ENCODE measurements at regions not wholly inside any gene's neighbourhood (a gene's known extent, or its start where the extent isn't known, plus 50 kb on each side); places are given as distances from the start of the nearest gene placed in this dataset.
"Not testable (repeated sequence)": the region's sequence is repeated elsewhere in the genome, so short reads cannot be mapped to it uniquely, and the experiment has no call there.

DNA sequence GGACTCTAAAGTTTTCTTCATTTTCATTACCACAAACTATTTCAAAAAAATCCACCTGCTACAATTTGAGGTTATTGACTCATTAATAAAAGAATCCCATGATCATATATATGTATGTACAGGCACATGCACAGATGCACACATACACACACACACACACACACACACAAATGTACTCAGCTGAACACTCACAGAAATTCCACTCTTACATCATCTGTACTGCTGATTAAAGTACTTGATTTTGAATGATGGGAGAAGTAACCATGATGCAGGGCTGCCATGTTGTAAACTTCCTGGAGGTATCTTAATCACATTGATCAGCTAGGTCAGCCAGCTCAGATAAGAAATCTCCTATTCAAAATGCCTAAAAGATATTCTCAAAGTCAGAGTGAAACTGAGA, 1313.2 kb upstream of the NRXN1 start:
- H3K4me3 ChIP-seq (ENCODE audit: low read depth, low read length): no peak overlapping the region
- H3K9me3 ChIP-seq (ENCODE audit: control insufficient read depth, insufficient read depth, low read length): no peaks in the 10 kb centered on the region
- H3K4me1 ChIP-seq (ENCODE audit: control insufficient read depth, insufficient read depth, low read length): peaks cover 18% of the 10 kb centered on the region
- H3K27me3 ChIP-seq (ENCODE audit: control insufficient read depth, insufficient read depth, low read length): no peaks in the 10 kb centered on the region
- no peak overlapping the region for H3K9ac ChIP-seq (ENCODE audit: low read depth, low read length)
- H3K36me3 ChIP-seq (ENCODE audit: control insufficient read depth, insufficient read depth, low read length): no peaks in the 10 kb centered on the region

DNA sequence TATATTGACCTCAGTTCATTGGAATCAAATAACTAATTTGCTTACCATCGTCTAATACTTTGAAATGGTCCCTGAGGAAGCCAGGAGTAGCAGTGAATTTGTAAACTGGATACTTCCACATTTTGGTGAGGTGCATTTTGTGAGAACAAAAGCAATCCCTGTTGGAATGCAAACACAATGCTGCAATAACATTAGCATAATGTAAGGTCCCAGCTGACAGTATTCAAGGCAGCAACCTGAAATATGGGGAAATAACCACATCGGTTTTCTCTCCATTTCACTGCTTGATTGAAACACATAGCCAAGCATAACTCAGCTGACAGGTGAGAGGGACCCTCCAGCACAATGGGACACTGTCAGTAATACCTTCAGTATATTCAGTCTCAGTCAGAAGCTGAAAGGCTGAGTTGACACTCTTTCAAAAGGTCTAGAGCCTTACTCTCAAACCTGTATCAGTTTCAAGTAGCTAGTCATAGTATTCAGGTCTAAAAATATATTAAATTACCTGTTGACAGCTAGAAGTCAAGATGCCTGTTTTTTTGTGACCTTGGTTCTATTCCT, 1311.9 kb upstream of the NRXN1 start:
- Histone ChIP-seq H3K9ac (ENCODE audit: low read depth, low read length) (no peak overlapping the region), H3K9me3 (ENCODE audit: control insufficient read depth, insufficient read depth, low read length) (no peaks in the 10 kb centered on the region), H3K4me3 (ENCODE audit: low read depth, low read length) (no peak overlapping the region), H3K36me3 (ENCODE audit: control insufficient read depth, insufficient read depth, low read length) (no peaks in the 10 kb centered on the region), H3K4me1 (ENCODE audit: control insufficient read depth, insufficient read depth, low read length) (peaks cover 25% of the 10 kb centered on the region), H3K27me3 (ENCODE audit: control insufficient read depth, insufficient read depth, low read length) (no peaks in the 10 kb centered on the region)

DNA sequence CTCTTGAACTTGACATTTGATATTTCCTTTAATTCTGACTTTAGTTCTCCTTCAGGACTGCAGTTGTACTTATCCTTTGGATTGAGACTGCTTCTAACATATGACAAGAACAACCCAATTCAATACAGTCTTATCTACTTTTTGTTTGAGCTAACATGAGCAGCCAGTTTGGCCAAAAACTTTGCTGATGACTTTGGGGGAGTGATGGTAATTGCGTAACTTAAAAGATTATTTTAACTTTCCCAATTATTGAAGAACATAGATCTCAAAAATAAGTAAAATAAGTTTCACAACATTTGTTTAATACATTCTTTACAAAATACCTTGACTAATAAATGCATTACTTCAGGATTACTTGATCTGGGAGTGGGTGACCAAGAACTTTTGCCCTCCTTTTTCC, 1311.1 kb upstream of the NRXN1 start:
- Histone ChIP-seq H3K36me3 (ENCODE audit: control insufficient read depth, insufficient read depth, low read length) (no peaks in the 10 kb centered on the region), H3K9ac (ENCODE audit: low read depth, low read length) (no peak overlapping the region), H3K4me3 (ENCODE audit: low read depth, low read length) (no peak overlapping the region), H3K4me1 (ENCODE audit: control insufficient read depth, insufficient read depth, low read length) (peaks cover 32% of the 10 kb centered on the region), H3K27me3 (ENCODE audit: control insufficient read depth, insufficient read depth, low read length) (no peaks in the 10 kb centered on the region), H3K9me3 (ENCODE audit: control insufficient read depth, insufficient read depth, low read length) (no peaks in the 10 kb centered on the region)

DNA sequence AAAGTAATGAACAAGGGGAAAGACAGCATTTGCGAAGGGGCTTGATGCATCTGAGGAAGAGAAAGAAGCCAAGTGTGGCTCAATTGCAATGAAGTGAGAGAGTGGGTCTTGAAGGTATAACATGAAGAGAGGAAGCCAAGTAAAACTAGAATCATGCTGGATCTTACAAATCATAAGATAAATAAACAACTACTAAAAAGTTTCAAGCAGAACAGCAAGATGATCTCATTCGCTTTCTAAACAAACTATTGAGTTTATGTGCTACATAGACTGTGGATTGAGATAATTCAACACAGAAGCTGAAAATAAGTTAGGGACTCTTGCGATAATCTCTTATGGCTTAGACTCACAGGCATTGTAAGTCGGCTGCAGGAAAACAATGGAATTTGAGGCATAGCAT, 1310.5 kb upstream of the NRXN1 start:
- Histone ChIP-seq H3K27me3 (ENCODE audit: control insufficient read depth, insufficient read depth, low read length) (no peaks in the 10 kb centered on the region), H3K4me1 (ENCODE audit: control insufficient read depth, insufficient read depth, low read length) (peaks cover 34% of the 10 kb centered on the region), H3K36me3 (ENCODE audit: control insufficient read depth, insufficient read depth, low read length) (no peaks in the 10 kb centered on the region), H3K4me3 (ENCODE audit: low read depth, low read length) (no peak overlapping the region), H3K9me3 (ENCODE audit: control insufficient read depth, insufficient read depth, low read length) (no peaks in the 10 kb centered on the region), H3K9ac (ENCODE audit: low read depth, low read length) (no peak overlapping the region)

DNA sequence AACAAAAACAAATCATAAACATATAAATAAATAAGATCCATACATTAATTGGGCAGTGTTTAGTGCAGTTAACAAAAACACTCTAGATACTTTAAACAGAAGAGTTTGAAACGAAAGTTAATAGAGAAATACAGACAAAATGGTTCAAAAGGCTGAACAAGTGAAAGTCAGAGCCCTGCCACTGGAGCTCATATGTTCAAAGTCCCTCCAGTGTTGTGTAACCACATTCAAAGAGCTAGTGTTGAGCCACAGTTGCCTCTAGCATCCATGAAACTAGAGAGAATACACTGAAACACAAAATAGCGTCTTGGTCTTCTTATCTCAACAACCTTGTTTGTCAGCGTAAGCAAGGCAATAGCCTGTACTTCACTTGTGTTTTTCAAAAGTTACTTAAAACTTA, 1309.8 kb upstream of the NRXN1 start:
- H3K4me1 ChIP-seq (ENCODE audit: control insufficient read depth, insufficient read depth, low read length): peaks cover 37% of the 10 kb centered on the region
- no peaks in the 10 kb centered on the region for H3K9me3 ChIP-seq (ENCODE audit: control insufficient read depth, insufficient read depth, low read length)
- H3K4me3 ChIP-seq (ENCODE audit: low read depth, low read length): no peak overlapping the region
- no peaks in the 10 kb centered on the region for H3K27me3 ChIP-seq (ENCODE audit: control insufficient read depth, insufficient read depth, low read length)
- no peaks in the 10 kb centered on the region for H3K36me3 ChIP-seq (ENCODE audit: control insufficient read depth, insufficient read depth, low read length)
- no peak overlapping the region for H3K9ac ChIP-seq (ENCODE audit: low read depth, low read length)

DNA sequence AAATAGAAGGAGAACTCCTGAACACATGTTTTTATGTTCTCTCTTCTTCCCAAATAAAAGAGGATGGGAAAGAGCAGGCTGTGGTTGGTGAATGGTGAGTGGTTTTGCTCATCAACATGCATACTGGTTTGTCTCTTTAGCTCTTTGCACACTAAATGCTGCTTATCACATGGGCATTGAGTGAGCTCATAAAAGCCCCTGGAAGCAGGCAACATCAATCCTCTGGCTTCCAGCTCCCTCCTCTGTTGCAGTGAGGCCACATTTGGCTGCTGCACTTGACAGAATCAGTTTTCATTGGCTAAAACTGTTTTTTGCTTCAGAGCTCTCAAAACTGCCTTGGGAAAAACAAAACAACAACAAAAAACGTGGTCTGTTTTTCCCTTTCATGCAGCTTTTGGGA, 1308.2 kb upstream of the NRXN1 start:
- Histone ChIP-seq H3K27me3 (ENCODE audit: control insufficient read depth, insufficient read depth, low read length) (no peaks in the 10 kb centered on the region), H3K36me3 (ENCODE audit: control insufficient read depth, insufficient read depth, low read length) (no peaks in the 10 kb centered on the region), H3K9ac (ENCODE audit: low read depth, low read length) (no peak overlapping the region), H3K9me3 (ENCODE audit: control insufficient read depth, insufficient read depth, low read length) (no peaks in the 10 kb centered on the region), H3K4me1 (ENCODE audit: control insufficient read depth, insufficient read depth, low read length) (peaks cover 36% of the 10 kb centered on the region), H3K4me3 (ENCODE audit: low read depth, low read length) (no peak overlapping the region)

DNA sequence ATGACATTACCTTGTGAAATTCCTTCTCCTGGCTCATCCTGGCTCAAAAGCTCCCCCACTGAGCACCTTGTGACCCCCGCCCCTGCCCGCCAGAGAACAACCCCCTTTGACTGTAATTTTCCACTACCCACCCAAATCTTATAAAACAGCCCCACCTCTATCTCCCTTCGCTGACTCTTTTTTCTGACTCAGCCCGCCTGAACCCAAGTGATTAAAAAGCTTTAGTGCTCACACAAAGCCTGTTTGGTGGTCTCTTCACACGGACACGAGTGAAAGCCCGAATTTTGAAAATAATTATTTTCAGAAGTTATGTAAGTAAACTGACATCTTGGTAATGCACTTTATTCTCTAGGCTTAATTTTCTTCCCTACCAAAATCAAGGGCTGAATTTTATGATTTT, 1305.9 kb upstream of the NRXN1 start:
- not testable (repeated sequence) for H3K9me3 ChIP-seq (ENCODE audit: control insufficient read depth, insufficient read depth, low read length); H3K4me3 ChIP-seq (ENCODE audit: low read depth, low read length); H3K36me3 ChIP-seq (ENCODE audit: control insufficient read depth, insufficient read depth, low read length); H3K9ac ChIP-seq (ENCODE audit: low read depth, low read length); H3K27me3 ChIP-seq (ENCODE audit: control insufficient read depth, insufficient read depth, low read length)
- peaks cover 26% of the 10 kb centered on the region for H3K4me1 ChIP-seq (ENCODE audit: control insufficient read depth, insufficient read depth, low read length)

DNA sequence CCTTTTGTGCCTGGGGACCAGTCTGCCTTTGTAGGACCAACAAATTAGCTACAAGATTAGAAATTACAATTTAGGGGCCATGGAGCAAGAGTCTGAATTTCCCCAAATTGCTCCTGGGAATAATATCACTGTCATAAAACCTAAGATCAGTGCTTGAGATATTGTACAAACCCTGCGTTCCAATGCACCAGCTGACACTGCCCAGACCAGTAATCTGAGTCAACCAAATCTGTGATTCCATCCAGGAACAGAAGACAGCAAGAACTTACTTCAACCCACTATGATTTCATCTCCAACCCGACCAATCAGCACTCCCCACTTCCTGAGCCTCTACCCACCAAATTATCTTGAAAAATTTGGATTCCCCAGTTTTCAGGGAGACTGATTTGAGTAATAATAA, 1305.0 kb upstream of the NRXN1 start:
- Histone ChIP-seq H3K36me3 (ENCODE audit: control insufficient read depth, insufficient read depth, low read length) (no peaks in the 10 kb centered on the region), H3K9me3 (ENCODE audit: control insufficient read depth, insufficient read depth, low read length) (no peaks in the 10 kb centered on the region), H3K27me3 (ENCODE audit: control insufficient read depth, insufficient read depth, low read length) (no peaks in the 10 kb centered on the region), H3K4me3 (ENCODE audit: low read depth, low read length) (no peak overlapping the region), H3K4me1 (ENCODE audit: control insufficient read depth, insufficient read depth, low read length) (peaks cover 26% of the 10 kb centered on the region), H3K9ac (ENCODE audit: low read depth, low read length) (no peak overlapping the region)

DNA sequence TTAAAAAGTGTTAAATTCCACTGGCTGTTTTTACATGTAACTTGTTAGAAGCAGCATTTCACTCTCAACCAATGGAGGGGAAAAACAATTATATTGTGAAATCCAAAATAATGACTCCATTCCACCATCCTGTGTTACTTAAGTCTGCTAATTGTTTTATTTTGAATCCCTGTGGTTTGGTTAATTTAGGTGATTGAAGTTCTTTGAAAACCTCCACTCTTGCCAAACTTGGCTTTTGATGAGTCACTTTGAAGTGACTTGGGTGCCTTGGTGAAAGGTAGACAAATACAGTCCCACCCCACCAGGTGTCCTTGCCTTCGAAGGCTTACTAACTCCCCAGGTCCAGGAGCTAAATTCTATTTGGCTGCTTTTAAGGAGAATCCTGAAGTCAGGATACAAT, 1303.8 kb upstream of the NRXN1 start:
- Histone ChIP-seq H3K4me1 (ENCODE audit: control insufficient read depth, insufficient read depth, low read length) (peaks cover 26% of the 10 kb centered on the region), H3K27me3 (ENCODE audit: control insufficient read depth, insufficient read depth, low read length) (no peaks in the 10 kb centered on the region), H3K36me3 (ENCODE audit: control insufficient read depth, insufficient read depth, low read length) (no peaks in the 10 kb centered on the region), H3K9ac (ENCODE audit: low read depth, low read length) (no peak overlapping the region), H3K9me3 (ENCODE audit: control insufficient read depth, insufficient read depth, low read length) (no peaks in the 10 kb centered on the region), H3K4me3 (ENCODE audit: low read depth, low read length) (no peak overlapping the region)

DNA sequence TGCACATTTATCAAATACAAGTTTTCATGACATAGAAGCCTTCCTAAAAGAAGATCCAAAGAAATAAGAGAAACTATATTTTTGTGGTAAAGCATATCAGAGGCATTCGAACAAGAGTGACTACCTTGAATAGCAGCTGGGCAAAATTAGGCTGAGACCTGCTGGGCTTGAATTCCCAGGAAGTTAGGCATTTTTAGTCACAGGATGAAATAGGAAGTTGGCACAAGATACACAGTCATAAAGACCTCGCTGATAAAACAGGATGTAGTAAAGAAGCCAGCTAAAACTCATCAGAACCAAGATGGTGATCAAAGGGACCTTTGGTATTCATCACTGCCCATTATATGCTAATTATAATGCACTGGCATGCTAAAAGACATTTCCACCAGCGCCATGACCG, 1302.3 kb upstream of the NRXN1 start:
- Histone ChIP-seq H3K4me3 (ENCODE audit: low read depth, low read length) (no peak overlapping the region), H3K36me3 (ENCODE audit: control insufficient read depth, insufficient read depth, low read length) (no peaks in the 10 kb centered on the region), H3K27me3 (ENCODE audit: control insufficient read depth, insufficient read depth, low read length) (no peaks in the 10 kb centered on the region), H3K4me1 (ENCODE audit: control insufficient read depth, insufficient read depth, low read length) (peaks cover 20% of the 10 kb centered on the region), H3K9ac (ENCODE audit: low read depth, low read length) (no peak overlapping the region), H3K9me3 (ENCODE audit: control insufficient read depth, insufficient read depth, low read length) (no peaks in the 10 kb centered on the region)

DNA sequence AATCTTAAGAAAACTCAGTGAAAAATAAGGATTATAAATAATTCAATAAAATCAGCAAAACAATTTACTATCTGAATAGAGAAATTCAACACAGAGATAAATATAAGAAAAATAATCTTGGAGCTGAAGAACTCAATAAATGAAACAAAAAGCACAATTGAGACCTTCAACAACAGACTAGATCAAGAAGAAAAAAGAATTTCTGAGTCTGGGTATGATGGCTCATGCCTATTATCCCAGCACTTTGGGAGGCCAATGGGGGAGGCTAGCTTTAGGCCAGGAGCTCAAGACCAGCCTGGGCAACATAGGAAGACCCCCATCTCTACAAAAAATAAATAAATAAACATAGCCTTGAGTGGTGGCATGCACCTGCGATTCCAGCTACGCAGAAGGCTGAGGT, 1295.7 kb upstream of the NRXN1 start:
- H3K9ac ChIP-seq (ENCODE audit: low read depth, low read length): no peak overlapping the region

DNA sequence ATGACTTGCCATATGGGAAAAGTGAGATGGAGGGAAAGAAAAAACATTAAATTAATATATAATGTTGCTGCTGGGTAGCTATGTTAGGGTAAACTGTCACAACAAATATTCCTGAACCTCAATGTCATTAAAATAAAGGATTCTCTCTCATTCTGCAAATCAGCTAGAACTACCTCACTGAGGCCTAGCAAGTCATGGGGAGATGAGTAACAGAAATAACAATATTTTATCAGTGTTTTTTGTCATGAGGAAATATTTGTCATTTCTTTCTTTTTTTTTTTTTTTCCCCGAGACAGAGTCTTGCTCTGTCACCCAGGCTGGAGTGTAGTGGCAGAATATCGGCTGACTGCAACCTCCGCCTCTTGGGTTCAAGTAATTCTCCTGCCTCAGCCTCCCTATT, 1282.3 kb upstream of the NRXN1 start:
- H3K9me3 ChIP-seq (ENCODE audit: control insufficient read depth, insufficient read depth, low read length): no peaks in the 10 kb centered on the region

More for the DNA sequence above, 1295.7 kb upstream of the NRXN1 start:
- H3K9me3 ChIP-seq (ENCODE audit: control insufficient read depth, insufficient read depth, low read length): no peaks in the 10 kb centered on the region
- H3K36me3 ChIP-seq (ENCODE audit: control insufficient read depth, insufficient read depth, low read length): no peaks in the 10 kb centered on the region
- H3K27me3 ChIP-seq (ENCODE audit: control insufficient read depth, insufficient read depth, low read length): no peaks in the 10 kb centered on the region
- no peak overlapping the region for H3K4me3 ChIP-seq (ENCODE audit: low read depth, low read length)
- no peaks in the 10 kb centered on the region for H3K4me1 ChIP-seq (ENCODE audit: control insufficient read depth, insufficient read depth, low read length)

DNA sequence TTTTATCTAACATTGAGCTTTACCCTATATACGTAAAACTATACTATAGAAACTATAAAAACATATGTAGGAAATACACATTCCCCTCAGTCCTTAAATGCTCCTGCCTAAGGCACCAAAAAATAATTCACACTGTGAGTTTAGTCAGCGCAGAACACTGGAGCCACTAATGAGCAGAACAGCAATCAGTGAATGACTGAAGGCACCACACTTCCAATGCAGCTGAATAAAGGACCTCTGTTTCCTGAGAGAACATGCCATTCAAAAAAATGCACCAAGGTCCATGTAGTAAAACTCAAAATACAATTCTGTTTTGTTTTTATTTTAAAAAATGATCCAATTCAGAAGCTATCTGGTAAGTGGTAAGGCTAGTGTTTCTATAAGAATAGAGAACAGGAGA, 1280.6 kb upstream of the NRXN1 start:
- no peaks in the 10 kb centered on the region for H3K9me3 ChIP-seq (ENCODE audit: control insufficient read depth, insufficient read depth, low read length)
- H3K9ac ChIP-seq (ENCODE audit: low read depth, low read length): no peak overlapping the region
- H3K36me3 ChIP-seq (ENCODE audit: control insufficient read depth, insufficient read depth, low read length): no peaks in the 10 kb centered on the region
- no peaks in the 10 kb centered on the region for H3K27me3 ChIP-seq (ENCODE audit: control insufficient read depth, insufficient read depth, low read length)
- H3K4me3 ChIP-seq (ENCODE audit: low read depth, low read length): no peak overlapping the region
- H3K4me1 ChIP-seq (ENCODE audit: control insufficient read depth, insufficient read depth, low read length): peaks cover 11% of the 10 kb centered on the region

More for the DNA sequence above, 1282.3 kb upstream of the NRXN1 start:
- Histone ChIP-seq H3K4me1 (ENCODE audit: control insufficient read depth, insufficient read depth, low read length) (peaks cover 11% of the 10 kb centered on the region), H3K4me3 (ENCODE audit: low read depth, low read length) (no peak overlapping the region), H3K9ac (ENCODE audit: low read depth, low read length) (no peak overlapping the region), H3K36me3 (ENCODE audit: control insufficient read depth, insufficient read depth, low read length) (no peaks in the 10 kb centered on the region), H3K27me3 (ENCODE audit: control insufficient read depth, insufficient read depth, low read length) (no peaks in the 10 kb centered on the region)
